Gastroesophageal sphincter (tissue), 4 donors: ENCODE measurements at regions not wholly inside any gene's neighbourhood (a gene's known extent, or its start where the extent isn't known, plus 50 kb on each side); places are given as distances from the start of the nearest gene placed in this dataset.

Experiments used
- ATAC-seq: fragments of 150-250 bp; one replicate; pipeline ENCODE4 v1.9.1; 2016; ENCODE audit warnings: mild to moderate bottlenecking, moderate library complexity
- H3K27ac ChIP-seq, 4 donors: fragments of 200-600 bp; sonication (generic) in 3 of 4; 1 replicate in 3 of 4; 2 replicates in 1 of 4; pipeline ENCODE4 v1.5.1; 2016 to 2019
- H3K27me3 ChIP-seq: fragments of 200-600 bp; sonication (generic); one replicate; pipeline ENCODE4 v1.5.1; 2019
- H3K36me3 ChIP-seq, 2 donors: fragments of 200-600 bp; sonication (generic); one replicate each; pipeline ENCODE4 v1.5.1; 2019; ENCODE audit warnings: control low read depth in 1 of 2
- H3K4me1 ChIP-seq, 3 donors: fragments of 200-600 bp; sonication (generic); 1 replicate in 2 of 3; 2 replicates in 1 of 3; pipeline ENCODE4 v1.5.1; 2016 to 2019; ENCODE audit warnings: control low read depth in 2 of 3
- H3K4me3 ChIP-seq, 2 donors: fragments of 200-600 bp; sonication (generic); one replicate each; pipeline ENCODE4 v1.5.1; 2019; ENCODE audit warnings: mild to moderate bottlenecking in 1 of 2, moderate library complexity in 1 of 2
- H3K9me3 ChIP-seq, 3 donors: fragments of 200-600 bp; sonication (generic); one replicate each; pipeline ENCODE4 v1.5.1; 2017 to 2019; ENCODE audit warnings: control low read depth in 2 of 3
- CTCF ChIP-seq, 4 experiments: fragments of 200-600 bp in 2 of 4; fragments of 450-650 bp in 2 of 4; sonication (generic) in 1 of 4; IDR thresholded peaks; one replicate each; pipeline ENCODE4 v1.5.1; 2017 to 2019; ENCODE audit warnings: antibody characterized with exemption in 4 of 4, mild to moderate bottlenecking in 2 of 4, moderate library complexity in 2 of 4
- EP300 ChIP-seq: sonication (generic); formaldehyde crosslinking; IDR thresholded peaks from one replicate; pipeline ENCODE4 v1.6.1; 2017; ENCODE audit warnings: antibody characterized with exemption, mild to moderate bottlenecking
- POLR2A ChIP-seq, 2 donors: fragments of 450-650 bp; IDR thresholded peaks; one replicate each; pipeline ENCODE4 v1.6.1; 2017; ENCODE audit warnings: antibody characterized with exemption in 2 of 2, mild to moderate bottlenecking in 2 of 2, moderate library complexity in 1 of 2
- POLR2AphosphoS5 ChIP-seq: sonication (generic); formaldehyde crosslinking; IDR thresholded peaks from one replicate; pipeline ENCODE4 v1.6.1; 2017; ENCODE audit warnings: antibody characterized with exemption
- WGBS, 2 donors: methylation state at CpG; one replicate each; pipeline ENCODE4 v1.1.5; 2018; ENCODE audit warnings: low coverage in 1 of 2; 5-methylcytosine and 5-hydroxymethylcytosine counted together

- Histone ChIP-seq H3K9me3 (no peaks in the 10 kb centered on the region), H3K36me3 (no peaks in the 10 kb centered on the region), H3K27ac (no peak overlapping the region), H3K27me3 (no peaks in the 10 kb centered on the region), H3K4me1 (no peaks in the 10 kb centered on the region), H3K4me3 (no peak overlapping the region)
- no peak for ATAC-seq
- 79 to 81% methylated on average over 3 of the region's 3 CpGs for WGBS, 2 donors
- TF ChIP-seq EP300 (no peak), POLR2AphosphoS5 (no peak), CTCF (IDR thresholded peaks at IDR 0.05) (no peak), POLR2A (IDR thresholded peaks at IDR 0.05) (no peak)
Measured at GRCh38 chr4:28654618-28655017, 1794.0 kb downstream of the STIM2 start.

GRCh38 chr4:28665306-28665705 is 1804.7 kb downstream of the STIM2 start:
- H3K4me3 ChIP-seq = no peak overlapping the region
- 28 to 100% methylated on average over 1 of the region's 1 CpG for WGBS, 2 donors

GRCh38 chr4:28675582-28675981 is 1814.9 kb downstream of the STIM2 start:
- no peak for ATAC-seq
- Histone ChIP-seq H3K9me3 (no peaks in the 10 kb centered on the region), H3K4me1 (no peaks in the 10 kb centered on the region), H3K36me3 (no peaks in the 10 kb centered on the region), H3K4me3 (no peak overlapping the region), H3K27ac (no peak overlapping the region), H3K27me3 (no peaks in the 10 kb centered on the region)
- TF ChIP-seq CTCF (IDR thresholded peaks at IDR 0.05) = no peak
- no peak for TF ChIP-seq EP300
- no peak for TF ChIP-seq POLR2AphosphoS5
- no peak for TF ChIP-seq POLR2A (IDR thresholded peaks at IDR 0.05)

More at GRCh38 chr4:28665306-28665705, 1804.7 kb downstream of the STIM2 start:
- Histone ChIP-seq H3K27ac (no peak overlapping the region), H3K27me3 (no peaks in the 10 kb centered on the region), H3K4me1 (no peaks in the 10 kb centered on the region), H3K9me3 (no peaks in the 10 kb centered on the region), H3K36me3 (no peaks in the 10 kb centered on the region)
- no peak for TF ChIP-seq EP300
- TF ChIP-seq CTCF (IDR thresholded peaks at IDR 0.05) = no peak
- no peak for TF ChIP-seq POLR2A (IDR thresholded peaks at IDR 0.05)
- TF ChIP-seq POLR2AphosphoS5 = no peak
- no peak for ATAC-seq

GRCh38 chr4:28677808-28678207 is 1817.2 kb downstream of the STIM2 start:
- Histone ChIP-seq H3K27me3 (no peaks in the 10 kb centered on the region), H3K27ac (no peak overlapping the region), H3K4me1 (no peaks in the 10 kb centered on the region), H3K4me3 (no peak overlapping the region), H3K9me3 (no peaks in the 10 kb centered on the region), H3K36me3 (no peaks in the 10 kb centered on the region)
- TF ChIP-seq POLR2AphosphoS5 (no peak), CTCF (IDR thresholded peaks at IDR 0.05) (no peak), POLR2A (IDR thresholded peaks at IDR 0.05) (no peak), EP300 (no peak)
- ATAC-seq = no peak

- Histone ChIP-seq H3K9me3 (no peaks in the 10 kb centered on the region), H3K36me3 (no peaks in the 10 kb centered on the region), H3K4me3 (no peak overlapping the region), H3K27me3 (no peaks in the 10 kb centered on the region), H3K27ac (no peak overlapping the region), H3K4me1 (no peaks in the 10 kb centered on the region)
- 75 to 90% methylated on average over 1 of the region's 1 CpG for WGBS, 2 donors
- ATAC-seq = no peak
- TF ChIP-seq CTCF (IDR thresholded peaks at IDR 0.05) (no peak), POLR2AphosphoS5 (no peak), EP300 (no peak), POLR2A (IDR thresholded peaks at IDR 0.05) (no peak)
Measured at GRCh38 chr4:28682847-28683246, 1822.2 kb downstream of the STIM2 start.
